ENCODE measurements at regions not wholly inside any gene's neighbourhood (a gene's known extent, or its start where the extent isn't known, plus 50 kb on each side); places are given as distances from the start of the nearest gene placed in this dataset.

DNA sequence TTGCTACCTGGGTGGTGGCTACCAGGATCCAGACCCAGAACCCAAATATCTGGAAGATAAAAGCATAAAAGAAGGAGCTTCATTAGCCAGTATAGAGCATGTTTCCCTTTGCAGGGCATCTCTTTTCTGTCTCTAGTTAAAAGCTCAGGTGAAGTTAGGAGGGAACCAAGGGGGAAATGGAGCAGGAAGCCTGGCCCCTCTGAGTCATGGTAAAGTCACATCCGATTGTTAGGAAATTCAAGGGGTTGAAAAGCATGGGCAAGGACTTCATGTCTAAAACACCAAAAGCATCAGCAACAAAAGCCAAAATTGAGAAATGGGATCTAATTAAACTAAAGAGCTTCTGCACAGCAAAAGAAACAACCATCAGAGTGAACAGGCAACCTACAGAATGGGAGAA lies 126.9 kb downstream of the RPIA start:
- Histone ChIP-seq H3K9me3 (ENCODE audit: low read length) (peaks cover 54% of the 10 kb centered on the region), H3K4me1 (ENCODE audit: insufficient read depth, low read length, poor library complexity, severe bottlenecking) (no peaks in the 10 kb centered on the region), H3K79me2 (ENCODE audit: insufficient read depth, low read depth, low read length) (no peaks in the 10 kb centered on the region), H3K4me3 (ENCODE audit: low read depth, low read length, poor library complexity, severe bottlenecking) (no peak overlapping the region), H2AFZ (ENCODE audit: low read length) (no peak overlapping the region), H3K9me2 (ENCODE audit: insufficient read depth, low read length) (no peaks in the 10 kb centered on the region), H4K20me1 (ENCODE audit: insufficient read depth, low read length) (no peaks in the 10 kb centered on the region), H3K4me2 (ENCODE audit: low read length) (no peak overlapping the region), H3K27ac (ENCODE audit: low read depth, low read length, poor library complexity, severe bottlenecking) (no peak overlapping the region), H3K36me3 (ENCODE audit: insufficient read depth, low read length) (peaks cover 29% of the 10 kb centered on the region)
- DNase-seq (ENCODE audit: low spot score) = no peak
- ChIA-PET CTCF (ENCODE audit: unreplicated experiment) (no interaction called here), POLR2A (no interaction called here)
- BruUV-seq (replicated peaks) = no TSS peak
- TF ChIP-seq EZH2phosphoT487 (IDR thresholded peaks at IDR 0.05; ENCODE audit: borderline replicate concordance, low read depth, low read length) = no peak
- TF ChIP-seq, protein P1, sequence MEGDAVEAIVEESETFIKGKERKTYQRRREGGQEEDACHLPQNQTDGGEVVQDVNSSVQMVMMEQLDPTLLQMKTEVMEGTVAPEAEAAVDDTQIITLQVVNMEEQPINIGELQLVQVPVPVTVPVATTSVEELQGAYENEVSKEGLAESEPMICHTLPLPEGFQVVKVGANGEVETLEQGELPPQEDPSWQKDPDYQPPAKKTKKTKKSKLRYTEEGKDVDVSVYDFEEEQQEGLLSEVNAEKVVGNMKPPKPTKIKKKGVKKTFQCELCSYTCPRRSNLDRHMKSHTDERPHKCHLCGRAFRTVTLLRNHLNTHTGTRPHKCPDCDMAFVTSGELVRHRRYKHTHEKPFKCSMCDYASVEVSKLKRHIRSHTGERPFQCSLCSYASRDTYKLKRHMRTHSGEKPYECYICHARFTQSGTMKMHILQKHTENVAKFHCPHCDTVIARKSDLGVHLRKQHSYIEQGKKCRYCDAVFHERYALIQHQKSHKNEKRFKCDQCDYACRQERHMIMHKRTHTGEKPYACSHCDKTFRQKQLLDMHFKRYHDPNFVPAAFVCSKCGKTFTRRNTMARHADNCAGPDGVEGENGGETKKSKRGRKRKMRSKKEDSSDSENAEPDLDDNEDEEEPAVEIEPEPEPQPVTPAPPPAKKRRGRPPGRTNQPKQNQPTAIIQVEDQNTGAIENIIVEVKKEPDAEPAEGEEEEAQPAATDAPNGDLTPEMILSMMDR (conservative IDR thresholded peaks at IDR 0.05; ENCODE audit: low read length) = no peak
- intact Hi-C loops (cut with micrococcal nuclease; ENCODE audit: unreplicated experiment) = no loop called here

DNA sequence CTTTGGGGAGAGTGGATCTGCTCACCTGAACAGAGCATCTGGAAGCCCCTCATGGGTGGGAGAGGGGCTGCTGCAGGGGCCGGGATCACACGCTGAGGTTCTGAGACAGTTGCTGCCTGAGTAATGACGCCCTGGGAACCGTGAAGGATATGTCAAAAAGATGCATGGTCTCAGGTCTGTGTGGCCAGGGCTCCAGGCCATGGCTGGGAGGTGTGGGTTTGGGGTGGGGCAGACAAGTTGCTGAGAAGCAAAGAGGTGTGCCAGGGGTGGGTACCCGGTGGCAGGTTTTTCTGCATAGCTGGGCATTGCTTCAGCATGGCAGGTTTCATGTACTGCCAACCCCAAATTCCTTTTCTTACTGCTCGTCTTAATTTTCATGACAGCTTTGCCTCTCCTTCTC lies 133.5 kb downstream of the RPIA start:
- H3K4me1 ChIP-seq (ENCODE audit: insufficient read depth, low read length, poor library complexity, severe bottlenecking) = peaks cover 38% of the 10 kb centered on the region
- no peak overlapping the region for H3K27ac ChIP-seq (ENCODE audit: low read depth, low read length, poor library complexity, severe bottlenecking)
- BruUV-seq (replicated peaks) = no TSS peak
- intact Hi-C loops (cut with micrococcal nuclease; ENCODE audit: unreplicated experiment) = no loop called here
- POLR2A ChIA-PET = no interaction called here
- H2AFZ ChIP-seq (ENCODE audit: low read length) = 0 out of 2 replicates have a peak overlapping the region, but pooled peaks have one; percentile 8
- H3K4me2 ChIP-seq (ENCODE audit: low read length) = no peak overlapping the region
- H4K20me1 ChIP-seq (ENCODE audit: insufficient read depth, low read length) = no peaks in the 10 kb centered on the region
- peaks cover 13% of the 10 kb centered on the region; the same call in 1 of the 2 replicates for H3K9me3 ChIP-seq (ENCODE audit: low read length)
- H3K79me2 ChIP-seq (ENCODE audit: insufficient read depth, low read depth, low read length) = no peaks in the 10 kb centered on the region; the same call in 1 of the 2 replicates
- CTCF ChIA-PET (ENCODE audit: unreplicated experiment) = no interaction called here
- H3K36me3 ChIP-seq (ENCODE audit: insufficient read depth, low read length) = no peaks in the 10 kb centered on the region
- no peak for DNase-seq (ENCODE audit: low spot score)
- TF ChIP-seq EZH2phosphoT487 (IDR thresholded peaks at IDR 0.05; ENCODE audit: borderline replicate concordance, low read depth, low read length) = no peak
- TF ChIP-seq, protein P1 (conservative IDR thresholded peaks at IDR 0.05; ENCODE audit: low read length) = no peak
- no peak overlapping the region for H3K4me3 ChIP-seq (ENCODE audit: low read depth, low read length, poor library complexity, severe bottlenecking)
- H3K9me2 ChIP-seq (ENCODE audit: insufficient read depth, low read length) = no peaks in the 10 kb centered on the region

GRCh38 chr2:88826399-88826798 lies 134.9 kb downstream of the RPIA start:
- Histone ChIP-seq H2AFZ (ENCODE audit: low read length) (no peak overlapping the region), H4K20me1 (ENCODE audit: insufficient read depth, low read length) (no peaks in the 10 kb centered on the region), H3K9me3 (ENCODE audit: low read length) (0 out of 2 replicates have a peak, but pooled peaks cover 5% of the 10 kb centered on the region), H3K4me1 (ENCODE audit: insufficient read depth, low read length, poor library complexity, severe bottlenecking) (peaks cover 52% of the 10 kb centered on the region), H3K27ac (ENCODE audit: low read depth, low read length, poor library complexity, severe bottlenecking) (peak overlapping the region; percentile 20), H3K4me3 (ENCODE audit: low read depth, low read length, poor library complexity, severe bottlenecking) (no peak overlapping the region), H3K9me2 (ENCODE audit: insufficient read depth, low read length) (no peaks in the 10 kb centered on the region), H3K4me2 (ENCODE audit: low read length) (no peak overlapping the region), H3K36me3 (ENCODE audit: insufficient read depth, low read length) (no peaks in the 10 kb centered on the region), H3K79me2 (ENCODE audit: insufficient read depth, low read depth, low read length) (no peaks in the 10 kb centered on the region; the same call in 1 of the 2 replicates)
- no TSS peak for BruUV-seq (replicated peaks)
- TF ChIP-seq EZH2phosphoT487 (IDR thresholded peaks at IDR 0.05; ENCODE audit: borderline replicate concordance, low read depth, low read length) = no peak
- TF ChIP-seq, protein P1 (conservative IDR thresholded peaks at IDR 0.05; ENCODE audit: low read length) = no peak
- ChIA-PET CTCF (ENCODE audit: unreplicated experiment) (no interaction called here), POLR2A (no interaction called here)
- intact Hi-C loops (cut with micrococcal nuclease; ENCODE audit: unreplicated experiment) = no loop called here
- no peak for DNase-seq (ENCODE audit: low spot score)

All from OCI-LY7 (cell line).